GM23338 (cell line): ENCODE measurements at regions not wholly inside any gene's neighbourhood (a gene's known extent, or its start where the extent isn't known, plus 50 kb on each side); places are given as distances from the start of the nearest gene placed in this dataset.

Experiments used
- ATAC-seq: fragments of 200-7000 bp; cut with Tn5 transposase; 3 replicates; pipeline ENCODE4 v1.9.1; 2020
- DNase-seq: peaks from one replicate; pipeline ENCODE4 v3.0.0-alpha.2; 2015; ENCODE audit warnings: low spot score
- H2AFZ ChIP-seq: fragments of 200-600 bp; sonication (generic); 2 replicates; pipeline ENCODE4 v1.8.0; 2016; ENCODE audit warnings: antibody characterized with exemption, mild to moderate bottlenecking, moderate library complexity
- H3F3A ChIP-seq: fragments of 200-600 bp; sonication (generic); replicated peaks from 2 replicates; pipeline ENCODE4 v1.8.0; 2017; ENCODE audit warnings: antibody characterized with exemption, mixed run types, low read depth
- H3K27ac ChIP-seq: fragments of 200-600 bp; sonication (generic); 2 replicates; pipeline ENCODE4 v1.6.1; 2016; ENCODE audit warnings: low read depth
- H3K27me3 ChIP-seq: fragments of 200-600 bp; sonication (generic); 2 replicates; pipeline ENCODE4 v1.8.0; 2016; ENCODE audit warnings: mild to moderate bottlenecking, mixed run types, moderate library complexity; ENCODE audit not compliant: insufficient read depth
- H3K36me3 ChIP-seq: fragments of 200-600 bp; sonication (generic); 2 replicates; pipeline ENCODE4 v1.8.0; 2016; ENCODE audit warnings: mild to moderate bottlenecking; ENCODE audit not compliant: insufficient read depth
- H3K4me1 ChIP-seq: fragments of 200-600 bp; sonication (generic); 2 replicates; pipeline ENCODE4 v1.8.0; 2016; ENCODE audit warnings: mild to moderate bottlenecking, moderate library complexity; ENCODE audit not compliant: insufficient read depth
- H3K4me2 ChIP-seq: fragments of 200-600 bp; sonication (generic); 2 replicates; pipeline ENCODE4 v1.7.1; 2017; ENCODE audit warnings: mixed run types
- H3K4me3 ChIP-seq: fragments of 200-600 bp; sonication (generic); 2 replicates; pipeline ENCODE4 v1.6.1; 2016; ENCODE audit warnings: mixed run types
- H3K79me2 ChIP-seq: fragments of 200-600 bp; sonication (generic); replicated peaks from 2 replicates; pipeline ENCODE4 v1.8.0; 2017; ENCODE audit warnings: mild to moderate bottlenecking; ENCODE audit not compliant: insufficient read depth
- H3K9me2 ChIP-seq: fragments of 200-600 bp; sonication (generic); 2 replicates; pipeline ENCODE4 v1.8.0; 2017; ENCODE audit not compliant: insufficient read depth
- H4K20me1 ChIP-seq: fragments of 200-600 bp; sonication (generic); replicated peaks from 2 replicates; pipeline ENCODE4 v1.8.0; 2017; ENCODE audit warnings: mild to moderate bottlenecking; ENCODE audit not compliant: insufficient read depth
- H3K27ac Mint-ChIP-seq: 2 replicates; pipeline ENCODE4 v1.8.0; 2020; ENCODE audit warnings: inconsistent platforms, mild to moderate bottlenecking, moderate library complexity, mixed read lengths
- H3K27me3 Mint-ChIP-seq: 3 replicates; pipeline ENCODE4 v1.8.0; 2022; ENCODE audit warnings: low read depth, mild to moderate bottlenecking, moderate library complexity, mixed read lengths, inconsistent platforms; ENCODE audit not compliant: insufficient read depth, poor library complexity
- H3K36me3 Mint-ChIP-seq: 3 replicates; pipeline ENCODE4 v1.8.0; 2021; ENCODE audit warnings: low read depth, mild to moderate bottlenecking, inconsistent platforms, moderate library complexity, mixed read lengths
- H3K4me1 Mint-ChIP-seq: 3 replicates; pipeline ENCODE4 v1.8.0; 2020; ENCODE audit warnings: mild to moderate bottlenecking, inconsistent platforms, mixed read lengths
- H3K4me3 Mint-ChIP-seq: 3 replicates; pipeline ENCODE4 v1.8.0; 2021; ENCODE audit warnings: moderate library complexity, mild to moderate bottlenecking, inconsistent platforms, mixed read lengths
- H3K9me3 Mint-ChIP-seq: 3 replicates; pipeline ENCODE4 v1.8.0; 2020; ENCODE audit warnings: moderate library complexity, mild to moderate bottlenecking, inconsistent platforms, mixed read lengths
- CREB1 ChIP-seq: fragments of 250-450 bp; sonication (Bioruptor Pico); IDR thresholded peaks from 2 replicates; pipeline ENCODE4 v1.5.0; 2020; ENCODE audit warnings: low read depth, mild to moderate bottlenecking, moderate library complexity
- EZH2 ChIP-seq: fragments of 200-600 bp; sonication (generic); IDR thresholded peaks from one replicate; pipeline ENCODE4 v1.8.0; 2017; ENCODE audit warnings: antibody characterized with exemption, mild to moderate bottlenecking, low read depth; ENCODE audit not compliant: unreplicated experiment
- NANOG ChIP-seq: IDR thresholded peaks from 2 replicates; pipeline ENCODE4 v1.6.1; 2016; ENCODE audit warnings: antibody characterized with exemption, borderline replicate concordance
- REST ChIP-seq: IDR thresholded peaks from one replicate; pipeline ENCODE4 v1.6.1; 2018; ENCODE audit warnings: antibody characterized with exemption; ENCODE audit not compliant: unreplicated experiment
- ZNF114 ChIP-seq: fragments of 250-450 bp; sonication (Bioruptor Pico); IDR thresholded peaks from 2 replicates; pipeline ENCODE4 v1.5.0; 2020; ENCODE audit warnings: mild to moderate bottlenecking, moderate library complexity
- ZNF331 ChIP-seq: fragments of 250-450 bp; sonication (Bioruptor Pico); IDR thresholded peaks from 2 replicates; pipeline ENCODE4 v1.5.0; 2020; ENCODE audit warnings: low read depth, mild to moderate bottlenecking, moderate library complexity
- TF ChIP-seq, protein P1 (sequence below), 2 experiments: fragments of 200-600 bp in 1 of 2; sonication (generic) in 1 of 2; conservative IDR thresholded peaks; 2 replicates each; pipeline versions ENCODE4 v1.5.1 to v1.6.1; 2016 to 2017; ENCODE audit warnings: antibody characterized with exemption in 2 of 2, low read depth in 2 of 2, mild to moderate bottlenecking in 2 of 2, moderate library complexity in 1 of 2
- TF ChIP-seq, protein P2 (sequence below): IDR thresholded peaks from 2 replicates; pipeline ENCODE4 v1.6.1; 2016; ENCODE audit warnings: antibody characterized with exemption
- TF ChIP-seq, protein P3 (sequence below): fragments of 250-450 bp; sonication (Bioruptor Pico); IDR thresholded peaks from 2 replicates; pipeline ENCODE4 v1.5.0; 2020; ENCODE audit warnings: mild to moderate bottlenecking, moderate library complexity

DNA sequence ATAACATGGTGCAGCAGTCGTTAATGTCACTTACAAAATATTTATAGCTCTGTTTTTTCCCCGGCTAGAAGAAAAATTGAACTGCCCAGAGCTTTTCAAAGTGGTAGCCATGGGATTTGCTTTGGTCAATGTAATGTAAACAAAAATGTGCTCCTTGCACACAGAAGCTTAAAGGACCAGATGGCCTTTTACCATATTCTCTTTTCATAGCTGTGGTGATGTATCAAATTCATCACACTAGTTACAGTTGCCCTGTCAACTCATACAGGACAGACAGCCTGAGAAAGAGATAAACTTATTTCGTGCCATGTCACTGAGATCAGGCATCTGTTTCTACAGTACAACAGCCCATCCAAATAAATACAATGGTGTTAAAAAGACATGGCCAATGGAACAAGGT lies 368.1 kb upstream of the CDH19 start (continued):
- TF ChIP-seq REST, result no peak
- TF ChIP-seq NANOG, result no peak
- TF ChIP-seq, protein P1, sequence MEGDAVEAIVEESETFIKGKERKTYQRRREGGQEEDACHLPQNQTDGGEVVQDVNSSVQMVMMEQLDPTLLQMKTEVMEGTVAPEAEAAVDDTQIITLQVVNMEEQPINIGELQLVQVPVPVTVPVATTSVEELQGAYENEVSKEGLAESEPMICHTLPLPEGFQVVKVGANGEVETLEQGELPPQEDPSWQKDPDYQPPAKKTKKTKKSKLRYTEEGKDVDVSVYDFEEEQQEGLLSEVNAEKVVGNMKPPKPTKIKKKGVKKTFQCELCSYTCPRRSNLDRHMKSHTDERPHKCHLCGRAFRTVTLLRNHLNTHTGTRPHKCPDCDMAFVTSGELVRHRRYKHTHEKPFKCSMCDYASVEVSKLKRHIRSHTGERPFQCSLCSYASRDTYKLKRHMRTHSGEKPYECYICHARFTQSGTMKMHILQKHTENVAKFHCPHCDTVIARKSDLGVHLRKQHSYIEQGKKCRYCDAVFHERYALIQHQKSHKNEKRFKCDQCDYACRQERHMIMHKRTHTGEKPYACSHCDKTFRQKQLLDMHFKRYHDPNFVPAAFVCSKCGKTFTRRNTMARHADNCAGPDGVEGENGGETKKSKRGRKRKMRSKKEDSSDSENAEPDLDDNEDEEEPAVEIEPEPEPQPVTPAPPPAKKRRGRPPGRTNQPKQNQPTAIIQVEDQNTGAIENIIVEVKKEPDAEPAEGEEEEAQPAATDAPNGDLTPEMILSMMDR (conservative IDR thresholded peaks at IDR 0.05; ENCODE audit: low read depth in 2 of 2), result no peak
- no peak for TF ChIP-seq ZNF331 (CRISPR knock-in tag)

DNA sequence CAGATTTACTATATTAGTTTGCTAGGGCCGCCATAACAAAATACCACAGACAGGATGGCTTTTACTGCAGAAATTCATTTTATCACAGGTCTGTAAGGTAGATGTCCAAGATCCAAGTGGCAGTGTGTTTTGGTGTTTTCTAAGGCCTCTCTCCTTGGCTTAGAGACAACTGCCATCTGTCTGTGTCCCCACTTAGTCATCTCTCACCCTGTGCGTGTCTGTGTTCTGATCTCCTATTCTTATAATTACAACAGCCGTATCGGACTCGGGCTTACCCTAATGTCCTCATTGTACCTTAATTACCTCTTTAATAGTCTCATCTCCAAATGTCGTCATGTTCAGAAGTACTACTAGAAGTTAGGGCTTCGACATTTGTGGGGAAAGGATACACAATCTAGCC lies 362.3 kb upstream of the CDH19 start:
- Mint-ChIP-seq H3K36me3 (no peaks in the 10 kb centered on the region), H3K27ac (no peak overlapping the region), H3K27me3 (no peaks in the 10 kb centered on the region), H3K9me3 (no peaks in the 10 kb centered on the region), H3K4me3 (no peak overlapping the region), H3K4me1 (no peaks in the 10 kb centered on the region)
- no peak overlapping the region for H3K4me3 ChIP-seq
- no peak overlapping the region for H2AFZ ChIP-seq
- no peaks in the 10 kb centered on the region for H3K79me2 ChIP-seq
- no peaks in the 10 kb centered on the region for H3K9me2 ChIP-seq
- H3F3A ChIP-seq, result no peaks in the 10 kb centered on the region
- DNase-seq (no peak), ATAC-seq (no peak)
- H3K27me3 ChIP-seq, result no peaks in the 10 kb centered on the region
- no peak overlapping the region for H3K27ac ChIP-seq
- no peaks in the 10 kb centered on the region for H3K4me1 ChIP-seq
- no peak overlapping the region for H3K4me2 ChIP-seq
- H4K20me1 ChIP-seq, result no peaks in the 10 kb centered on the region
- no peaks in the 10 kb centered on the region for H3K36me3 ChIP-seq
- no peak for TF ChIP-seq EZH2
- no peak for TF ChIP-seq REST
- TF ChIP-seq, protein P2, sequence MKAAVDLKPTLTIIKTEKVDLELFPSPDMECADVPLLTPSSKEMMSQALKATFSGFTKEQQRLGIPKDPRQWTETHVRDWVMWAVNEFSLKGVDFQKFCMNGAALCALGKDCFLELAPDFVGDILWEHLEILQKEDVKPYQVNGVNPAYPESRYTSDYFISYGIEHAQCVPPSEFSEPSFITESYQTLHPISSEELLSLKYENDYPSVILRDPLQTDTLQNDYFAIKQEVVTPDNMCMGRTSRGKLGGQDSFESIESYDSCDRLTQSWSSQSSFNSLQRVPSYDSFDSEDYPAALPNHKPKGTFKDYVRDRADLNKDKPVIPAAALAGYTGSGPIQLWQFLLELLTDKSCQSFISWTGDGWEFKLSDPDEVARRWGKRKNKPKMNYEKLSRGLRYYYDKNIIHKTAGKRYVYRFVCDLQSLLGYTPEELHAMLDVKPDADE, result no peak
- TF ChIP-seq ZNF114 (CRISPR knock-in tag), result no peak
- no peak for TF ChIP-seq CREB1 (CRISPR knock-in tag)
- TF ChIP-seq, protein P3, sequence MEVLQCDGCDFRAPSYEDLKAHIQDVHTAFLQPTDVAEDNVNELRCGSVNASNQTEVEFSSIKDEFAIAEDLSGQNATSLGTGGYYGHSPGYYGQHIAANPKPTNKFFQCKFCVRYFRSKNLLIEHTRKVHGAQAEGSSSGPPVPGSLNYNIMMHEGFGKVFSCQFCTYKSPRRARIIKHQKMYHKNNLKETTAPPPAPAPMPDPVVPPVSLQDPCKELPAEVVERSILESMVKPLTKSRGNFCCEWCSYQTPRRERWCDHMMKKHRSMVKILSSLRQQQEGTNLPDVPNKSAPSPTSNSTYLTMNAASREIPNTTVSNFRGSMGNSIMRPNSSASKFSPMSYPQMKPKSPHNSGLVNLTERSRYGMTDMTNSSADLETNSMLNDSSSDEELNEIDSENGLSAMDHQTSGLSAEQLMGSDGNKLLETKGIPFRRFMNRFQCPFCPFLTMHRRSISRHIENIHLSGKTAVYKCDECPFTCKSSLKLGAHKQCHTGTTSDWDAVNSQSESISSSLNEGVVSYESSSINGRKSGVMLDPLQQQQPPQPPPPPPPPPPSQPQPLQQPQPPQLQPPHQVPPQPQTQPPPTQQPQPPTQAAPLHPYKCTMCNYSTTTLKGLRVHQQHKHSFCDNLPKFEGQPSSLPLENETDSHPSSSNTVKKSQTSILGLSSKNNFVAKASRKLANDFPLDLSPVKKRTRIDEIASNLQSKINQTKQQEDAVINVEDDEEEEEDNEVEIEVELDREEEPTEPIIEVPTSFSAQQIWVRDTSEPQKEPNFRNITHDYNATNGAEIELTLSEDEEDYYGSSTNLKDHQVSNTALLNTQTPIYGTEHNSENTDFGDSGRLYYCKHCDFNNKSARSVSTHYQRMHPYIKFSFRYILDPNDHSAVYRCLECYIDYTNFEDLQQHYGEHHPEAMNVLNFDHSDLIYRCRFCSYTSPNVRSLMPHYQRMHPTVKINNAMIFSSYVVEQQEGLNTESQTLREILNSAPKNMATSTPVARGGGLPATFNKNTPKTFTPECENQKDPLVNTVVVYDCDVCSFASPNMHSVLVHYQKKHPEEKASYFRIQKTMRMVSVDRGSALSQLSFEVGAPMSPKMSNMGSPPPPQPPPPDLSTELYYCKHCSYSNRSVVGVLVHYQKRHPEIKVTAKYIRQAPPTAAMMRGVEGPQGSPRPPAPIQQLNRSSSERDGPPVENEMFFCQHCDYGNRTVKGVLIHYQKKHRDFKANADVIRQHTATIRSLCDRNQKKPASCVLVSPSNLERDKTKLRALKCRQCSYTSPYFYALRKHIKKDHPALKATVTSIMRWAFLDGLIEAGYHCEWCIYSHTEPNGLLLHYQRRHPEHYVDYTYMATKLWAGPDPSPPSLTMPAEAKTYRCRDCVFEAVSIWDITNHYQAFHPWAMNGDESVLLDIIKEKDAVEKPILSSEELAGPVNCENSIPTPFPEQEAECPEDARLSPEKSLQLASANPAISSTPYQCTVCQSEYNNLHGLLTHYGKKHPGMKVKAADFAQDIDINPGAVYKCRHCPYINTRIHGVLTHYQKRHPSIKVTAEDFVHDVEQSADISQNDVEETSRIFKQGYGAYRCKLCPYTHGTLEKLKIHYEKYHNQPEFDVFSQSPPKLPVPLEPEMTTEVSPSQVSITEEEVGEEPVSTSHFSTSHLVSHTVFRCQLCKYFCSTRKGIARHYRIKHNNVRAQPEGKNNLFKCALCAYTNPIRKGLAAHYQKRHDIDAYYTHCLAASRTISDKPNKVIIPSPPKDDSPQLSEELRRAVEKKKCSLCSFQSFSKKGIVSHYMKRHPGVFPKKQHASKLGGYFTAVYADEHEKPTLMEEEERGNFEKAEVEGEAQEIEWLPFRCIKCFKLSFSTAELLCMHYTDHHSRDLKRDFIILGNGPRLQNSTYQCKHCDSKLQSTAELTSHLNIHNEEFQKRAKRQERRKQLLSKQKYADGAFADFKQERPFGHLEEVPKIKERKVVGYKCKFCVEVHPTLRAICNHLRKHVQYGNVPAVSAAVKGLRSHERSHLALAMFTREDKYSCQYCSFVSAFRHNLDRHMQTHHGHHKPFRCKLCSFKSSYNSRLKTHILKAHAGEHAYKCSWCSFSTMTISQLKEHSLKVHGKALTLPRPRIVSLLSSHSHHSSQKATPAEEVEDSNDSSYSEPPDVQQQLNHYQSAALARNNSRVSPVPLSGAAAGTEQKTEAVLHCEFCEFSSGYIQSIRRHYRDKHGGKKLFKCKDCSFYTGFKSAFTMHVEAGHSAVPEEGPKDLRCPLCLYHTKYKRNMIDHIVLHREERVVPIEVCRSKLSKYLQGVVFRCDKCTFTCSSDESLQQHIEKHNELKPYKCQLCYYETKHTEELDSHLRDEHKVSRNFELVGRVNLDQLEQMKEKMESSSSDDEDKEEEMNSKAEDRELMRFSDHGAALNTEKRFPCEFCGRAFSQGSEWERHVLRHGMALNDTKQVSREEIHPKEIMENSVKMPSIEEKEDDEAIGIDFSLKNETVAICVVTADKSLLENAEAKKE (CRISPR knock-in tag), result no peak
